ENCODE measurements at regions not wholly inside any gene's neighbourhood (a gene's known extent, or its start where the extent isn't known, plus 50 kb on each side); places are given as distances from the start of the nearest gene placed in this dataset.
"Not testable (repeated sequence)": the region's sequence is repeated elsewhere in the genome, so short reads cannot be mapped to it uniquely, and the experiment has no call there.

GRCh38 chr6:55957961-55958422, 82.6 kb upstream of the BMP5 start:
- no peak for DNase-seq (ENCODE audit: low read depth in 3 of 3, low spot score in 2 of 3)

GRCh38 chr6:55955684-55956083, 80.3 kb upstream of the BMP5 start:
- no peak for DNase-seq (ENCODE audit: low read depth in 3 of 3, low spot score in 2 of 3)

GRCh38 chr6:55954436-55954835, 79.0 kb upstream of the BMP5 start:
- no peak for DNase-seq (ENCODE audit: low read depth in 3 of 3, low spot score in 2 of 3)

GRCh38 chr6:55953335-55953734, 77.9 kb upstream of the BMP5 start:
- no peak for DNase-seq (ENCODE audit: low read depth in 3 of 3, low spot score in 2 of 3)

GRCh38 chr6:55950071-55950814, 74.9 kb upstream of the BMP5 start:
- no peak for DNase-seq (ENCODE audit: low read depth in 3 of 3, low spot score in 2 of 3)

- DNase-seq (ENCODE audit: low read depth in 3 of 3, low spot score in 2 of 3): no peak
Observed at GRCh38 chr6:55943329-55943728, 67.9 kb upstream of the BMP5 start.

- no peak for DNase-seq (ENCODE audit: low read depth in 3 of 3, low spot score in 2 of 3)
Observed at GRCh38 chr6:55941702-55942101, 66.3 kb upstream of the BMP5 start.

- no peak for DNase-seq (ENCODE audit: low read depth in 3 of 3, low spot score in 2 of 3)
Observed at GRCh38 chr6:55937951-55938690, 62.7 kb upstream of the BMP5 start.

- DNase-seq (ENCODE audit: low read depth in 3 of 3, low spot score in 2 of 3): no peak
Observed at GRCh38 chr6:55937261-55937947, 62.0 kb upstream of the BMP5 start.

GRCh38 chr6:55931101-55931500, 55.7 kb upstream of the BMP5 start:
- no peak for DNase-seq (ENCODE audit: low read depth in 3 of 3, low spot score in 2 of 3)

GRCh38 chr6:55927713-55928112, 52.3 kb upstream of the BMP5 start:
- DNase-seq (ENCODE audit: low read depth in 3 of 3, low spot score in 2 of 3): not testable (repeated sequence)

GRCh38 chr6:55925292-55925691, 49.9 kb upstream of the BMP5 start:
- DNase-seq (ENCODE audit: low read depth in 3 of 3, low spot score in 2 of 3): no peak

Measured in right renal cortex interstitium (tissue), 3 donors.